ENCODE measurements at regions not wholly inside any gene's neighbourhood (a gene's known extent, or its start where the extent isn't known, plus 50 kb on each side); places are given as distances from the start of the nearest gene placed in this dataset.

DNA sequence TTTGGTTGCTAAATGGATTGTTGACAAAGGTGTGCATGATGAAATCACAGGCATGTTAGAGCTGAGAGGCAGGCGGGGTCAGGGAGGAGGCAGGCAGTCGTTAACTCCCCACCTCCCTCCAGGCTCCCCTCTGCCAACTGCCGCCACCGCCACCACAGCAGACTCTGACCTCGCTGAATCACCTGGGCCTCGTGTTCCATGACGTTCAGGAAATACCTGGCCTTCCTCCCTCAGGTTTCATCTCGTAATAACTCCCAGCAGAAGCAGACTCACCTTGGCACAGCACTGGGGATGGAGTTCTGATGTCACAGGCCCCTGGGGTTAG lies 198.5 kb downstream of the KATNAL1 start (continued):
- no peak for TF ChIP-seq FOSL2 (IDR thresholded peaks at IDR 0.05; ENCODE audit: borderline replicate concordance, low read depth)

DNA sequence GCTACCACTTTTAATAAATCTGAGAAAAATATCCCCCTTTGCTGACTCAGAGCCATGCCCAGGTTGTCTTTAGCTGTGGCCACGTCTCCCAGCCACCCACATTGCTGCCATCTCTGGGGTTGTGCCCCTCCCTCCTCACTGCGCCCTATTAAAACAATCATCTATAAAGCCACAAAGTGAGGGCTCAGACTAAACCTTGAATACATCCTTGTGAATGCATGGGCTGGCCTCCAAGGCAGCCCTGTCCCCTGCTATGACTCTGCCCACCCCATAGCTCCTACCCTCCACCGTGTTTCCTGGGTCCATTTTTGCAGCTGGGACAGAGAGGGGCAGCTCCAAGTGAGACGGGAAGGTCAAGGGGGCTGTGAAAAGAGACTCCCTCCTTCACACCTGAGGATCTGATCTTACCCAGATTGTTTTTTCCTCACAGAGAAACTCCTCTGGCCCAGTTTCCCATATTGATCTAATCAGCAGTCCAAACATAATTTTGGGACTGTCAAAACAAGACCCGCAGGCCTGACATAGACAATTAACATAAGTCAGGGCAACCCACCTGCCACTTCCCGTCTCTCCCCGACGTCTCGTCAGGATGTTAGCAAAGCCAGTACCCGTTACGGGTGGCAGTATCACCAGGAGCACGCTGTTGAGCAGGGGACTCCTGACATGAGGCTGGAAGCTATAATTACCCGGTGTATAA lies 199.0 kb downstream of the KATNAL1 start:
- H3K4me2 ChIP-seq = no peak overlapping the region
- H4K20me1 ChIP-seq (ENCODE audit: insufficient read depth) = no peaks in the 10 kb centered on the region
- no peak for TF ChIP-seq TCF12 (IDR thresholded peaks at IDR 0.05)
- no peak for TF ChIP-seq FOXM1 (IDR thresholded peaks at IDR 0.05; ENCODE audit: low read depth)
- no peaks in the 10 kb centered on the region for H3K79me2 ChIP-seq (ENCODE audit: insufficient read depth)
- ChIA-PET CTCF (interaction anchor here (1.0 to 8.6 kb wide), 5 partner anchors 24 to 600 kb away, joined by 3 to 193 read pairs (median 3); partner anchors contain the start of gene UBL3), POLR2A (no interaction called here)
- no peak overlapping the region for H3K27ac ChIP-seq (ENCODE audit: low read depth in 2 of 2, low read length in 1 of 2)
- no peak overlapping the region for H2AFZ ChIP-seq (ENCODE audit: low read depth)
- H3K4me3 ChIP-seq (ENCODE audit: low read depth in 2 of 2, low read length in 1 of 2) = no peak overlapping the region
- WGBS (ENCODE audit: low lambda C conversion rate) = 70% methylated on average over 12 of the region's 13 CpGs
- no peaks in the 10 kb centered on the region for H3F3A ChIP-seq (replicated peaks; ENCODE audit: insufficient read depth)
- H3K27me3 ChIP-seq (ENCODE audit: insufficient read depth) = no peaks in the 10 kb centered on the region
- peaks cover 0 to 18% of the 10 kb centered on the region in 2 experiments; a peak in 2 of 4 replicates for H3K4me1 ChIP-seq (ENCODE audit: control insufficient read depth in 1 of 2, insufficient read depth in 2 of 2, low read depth in 1 of 2, low read length in 1 of 2)
- no peaks in the 10 kb centered on the region for H3K9me3 ChIP-seq
- no peak overlapping the region for H3K9ac ChIP-seq
- H3K36me3 ChIP-seq (replicated peaks in 1 of 2; ENCODE audit: control insufficient read depth in 1 of 2, insufficient read depth in 2 of 2, low read length in 1 of 2) = no peaks in the 10 kb centered on the region
- DNase-seq = no peak
- H3K9me2 ChIP-seq = no peaks in the 10 kb centered on the region

DNA sequence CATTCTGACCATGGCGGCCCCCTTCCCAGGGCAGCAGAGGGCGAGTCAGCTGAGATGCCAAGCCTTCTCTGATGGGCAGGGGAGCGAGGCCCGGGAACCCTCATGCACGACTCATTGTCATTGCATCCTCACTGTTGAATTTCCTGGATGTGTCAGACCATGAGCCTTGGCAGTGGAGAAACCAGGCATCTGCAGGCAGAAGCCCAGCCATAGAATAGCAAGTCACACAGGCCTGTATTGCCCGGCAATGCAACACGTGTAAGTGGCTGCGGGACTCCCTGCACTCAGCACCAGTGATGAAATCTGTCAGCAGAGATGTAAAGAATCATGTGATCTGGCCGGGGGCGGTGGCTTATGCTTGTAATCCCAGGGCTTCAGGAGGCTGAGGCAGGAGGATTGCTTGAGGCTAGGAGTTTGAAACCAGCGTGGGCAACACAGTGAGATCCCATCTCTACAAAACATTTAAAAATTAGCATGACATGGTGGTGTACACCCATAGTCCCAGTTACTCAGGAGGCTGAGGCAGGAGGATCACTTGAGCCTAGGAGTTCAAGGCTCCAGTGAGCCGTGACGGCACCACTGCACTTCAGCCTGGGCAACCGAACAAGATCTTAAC lies 199.7 kb downstream of the KATNAL1 start:
- no peaks in the 10 kb centered on the region for H3K36me3 ChIP-seq (replicated peaks in 1 of 2; ENCODE audit: control insufficient read depth in 1 of 2, insufficient read depth in 2 of 2, low read length in 1 of 2)
- peak overlapping the region; percentile 50; the same call in 1 of the 2 replicates for H2AFZ ChIP-seq (ENCODE audit: low read depth)
- no peak overlapping the region for H3K9ac ChIP-seq
- H3F3A ChIP-seq (replicated peaks; ENCODE audit: insufficient read depth) = no peaks in the 10 kb centered on the region
- TF ChIP-seq TCF12 (IDR thresholded peaks at IDR 0.05) (peak; percentile 46; the same call in 1 of the 2 replicates), JUND (IDR thresholded peaks at IDR 0.05) (peak; percentile 35; the same call in 1 of the 2 replicates), SMC3 (IDR thresholded peaks at IDR 0.05; ENCODE audit: low read depth, low read length) (no peak), FOSL2 (IDR thresholded peaks at IDR 0.05; ENCODE audit: borderline replicate concordance, low read depth) (peak; percentile 31; the same call in 1 of the 2 replicates)
- TF ChIP-seq, protein P1, sequence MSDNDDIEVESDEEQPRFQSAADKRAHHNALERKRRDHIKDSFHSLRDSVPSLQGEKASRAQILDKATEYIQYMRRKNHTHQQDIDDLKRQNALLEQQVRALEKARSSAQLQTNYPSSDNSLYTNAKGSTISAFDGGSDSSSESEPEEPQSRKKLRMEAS (IDR thresholded peaks at IDR 0.05; ENCODE audit: low read depth) = 0 out of 2 replicates have a peak, but pooled peaks have one; percentile 32
- TF ChIP-seq, protein P2, sequence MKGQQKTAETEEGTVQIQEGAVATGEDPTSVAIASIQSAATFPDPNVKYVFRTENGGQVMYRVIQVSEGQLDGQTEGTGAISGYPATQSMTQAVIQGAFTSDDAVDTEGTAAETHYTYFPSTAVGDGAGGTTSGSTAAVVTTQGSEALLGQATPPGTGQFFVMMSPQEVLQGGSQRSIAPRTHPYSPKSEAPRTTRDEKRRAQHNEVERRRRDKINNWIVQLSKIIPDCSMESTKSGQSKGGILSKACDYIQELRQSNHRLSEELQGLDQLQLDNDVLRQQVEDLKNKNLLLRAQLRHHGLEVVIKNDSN (IDR thresholded peaks at IDR 0.05; ENCODE audit: borderline replicate concordance, low read depth) = no peak
- TF ChIP-seq, protein P3, sequence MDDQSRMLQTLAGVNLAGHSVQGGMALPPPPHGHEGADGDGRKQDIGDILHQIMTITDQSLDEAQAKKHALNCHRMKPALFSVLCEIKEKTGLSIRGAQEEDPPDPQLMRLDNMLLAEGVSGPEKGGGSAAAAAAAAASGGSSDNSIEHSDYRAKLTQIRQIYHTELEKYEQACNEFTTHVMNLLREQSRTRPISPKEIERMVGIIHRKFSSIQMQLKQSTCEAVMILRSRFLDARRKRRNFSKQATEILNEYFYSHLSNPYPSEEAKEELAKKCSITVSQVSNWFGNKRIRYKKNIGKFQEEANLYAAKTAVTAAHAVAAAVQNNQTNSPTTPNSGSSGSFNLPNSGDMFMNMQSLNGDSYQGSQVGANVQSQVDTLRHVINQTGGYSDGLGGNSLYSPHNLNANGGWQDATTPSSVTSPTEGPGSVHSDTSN (IDR thresholded peaks at IDR 0.05) = peak; percentile 50
- no peaks in the 10 kb centered on the region for H3K9me3 ChIP-seq
- no peaks in the 10 kb centered on the region for H3K79me2 ChIP-seq (ENCODE audit: insufficient read depth)
- DNase-seq = no peak
- H3K27me3 ChIP-seq (ENCODE audit: insufficient read depth) = no peaks in the 10 kb centered on the region
- no peak overlapping the region for H3K4me2 ChIP-seq
- CTCF ChIA-PET = interaction anchor here (1.0 to 4.6 kb wide), 2 partner anchors 6 to 25 kb away, joined by 3 to 33 read pairs; no protein-coding TSS in a partner anchor
- H3K4me3 ChIP-seq (ENCODE audit: low read depth in 2 of 2, low read length in 1 of 2) = no peak overlapping the region
- peaks cover 0 to 17% of the 10 kb centered on the region in 2 experiments; a peak in 2 of 4 replicates for H3K4me1 ChIP-seq (ENCODE audit: control insufficient read depth in 1 of 2, insufficient read depth in 2 of 2, low read depth in 1 of 2, low read length in 1 of 2)
- H3K9me2 ChIP-seq = no peaks in the 10 kb centered on the region
- 70% methylated on average over 14 of the region's 14 CpGs for WGBS (ENCODE audit: low lambda C conversion rate)
- POLR2A ChIA-PET = interaction anchor here (0.6 kb wide), 1 partner anchor 257 kb away, joined by 3 read pairs; the partner anchor contains the start of gene UBL3
- no peak overlapping the region for H3K27ac ChIP-seq (ENCODE audit: low read depth in 2 of 2, low read length in 1 of 2)
- H4K20me1 ChIP-seq (ENCODE audit: insufficient read depth) = no peaks in the 10 kb centered on the region

Data from SK-N-SH (cell line).